SH-SY5Y (cell line): ENCODE measurements at regions not wholly inside any gene's neighbourhood (a gene's known extent, or its start where the extent isn't known, plus 50 kb on each side); places are given as distances from the start of the nearest gene placed in this dataset.

Experiments used
- GATA2 ChIP-seq: IDR thresholded peaks from 2 replicates; pipeline ENCODE4 v1.6.1; 2011; ENCODE audit warnings: mild to moderate bottlenecking, low read depth, low read length
- GATA3 ChIP-seq: IDR thresholded peaks from 2 replicates; pipeline ENCODE4 v1.6.1; 2011; ENCODE audit warnings: low read depth, mild to moderate bottlenecking, low read length, moderate library complexity

DNA sequence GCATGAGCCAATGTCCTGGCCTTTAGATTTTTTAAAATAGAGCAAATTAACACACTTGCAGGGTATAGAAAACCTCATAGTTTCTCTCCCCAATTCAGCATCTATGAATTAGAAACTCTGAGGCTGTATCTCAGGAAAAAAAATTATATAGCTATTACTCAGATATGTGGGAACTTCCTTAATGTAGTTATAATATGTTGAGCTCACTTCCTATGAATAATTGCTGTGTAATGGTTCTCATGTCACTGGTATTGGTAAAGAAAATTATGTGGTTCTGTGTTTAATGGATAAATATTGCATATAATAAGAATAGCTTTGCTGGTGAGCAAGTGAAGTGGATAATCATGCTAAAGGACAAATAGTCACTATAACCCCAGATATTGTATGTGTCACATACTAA, 2019.8 kb downstream of the NCAM2 start:
- TF ChIP-seq GATA3, result no peak
- TF ChIP-seq GATA2, result no peak

GRCh38 chr21:23020969-23021368, 2022.8 kb downstream of the NCAM2 start:
- TF ChIP-seq GATA2, result no peak
- TF ChIP-seq GATA3, result no peak

DNA sequence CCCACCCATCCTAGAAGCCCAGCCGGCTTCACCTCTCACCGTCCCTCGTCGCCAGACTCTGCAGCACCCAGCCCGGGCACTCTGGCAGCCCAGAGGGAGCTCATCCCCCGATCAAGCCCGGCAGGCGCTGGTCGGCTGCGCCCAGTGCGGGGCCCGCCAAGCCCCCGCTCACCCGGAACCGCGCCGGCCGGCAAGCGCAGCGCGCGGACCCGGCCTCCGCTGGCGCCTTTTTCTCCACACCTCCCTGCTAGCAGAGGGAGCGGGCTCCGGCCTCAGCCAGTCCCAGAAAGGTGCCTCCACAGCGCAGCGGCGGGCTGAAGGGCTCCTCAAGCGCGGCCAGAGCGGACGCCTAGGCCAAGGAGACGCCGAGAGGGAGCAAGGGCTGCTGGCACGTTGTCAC, 2023.3 kb downstream of the NCAM2 start:
- TF ChIP-seq GATA2, result no peak
- no peak for TF ChIP-seq GATA3

- TF ChIP-seq GATA2 (no peak), GATA3 (no peak)
These were observed 2028.7 kb downstream of the NCAM2 start for GRCh38 chr21:23026878-23027277.

GRCh38 chr21:23039846-23040245, 2041.6 kb downstream of the NCAM2 start:
- TF ChIP-seq GATA3 (no peak), GATA2 (no peak)

GRCh38 chr21:23045955-23046354, 2047.7 kb downstream of the NCAM2 start:
- no peak for TF ChIP-seq GATA2
- no peak for TF ChIP-seq GATA3

DNA sequence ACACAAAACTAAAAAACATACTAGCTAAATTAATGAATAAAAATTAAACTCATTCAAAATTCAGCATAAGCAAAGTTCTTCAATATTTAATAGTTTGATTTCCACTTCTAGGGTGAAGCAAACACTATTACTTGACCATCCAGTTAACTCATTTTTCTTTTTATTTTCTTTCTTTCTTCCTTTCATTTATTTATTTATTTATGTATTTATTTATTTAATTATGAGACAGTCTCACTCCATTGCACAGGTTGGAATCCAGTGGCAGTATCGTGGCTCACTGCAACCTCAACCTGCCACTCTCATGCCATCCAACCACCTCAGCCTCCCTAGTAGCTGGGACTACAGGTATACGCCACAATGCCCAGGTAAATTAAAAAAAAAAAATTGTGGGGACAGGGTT, 2069.5 kb downstream of the NCAM2 start:
- no peak for TF ChIP-seq GATA3
- no peak for TF ChIP-seq GATA2

DNA sequence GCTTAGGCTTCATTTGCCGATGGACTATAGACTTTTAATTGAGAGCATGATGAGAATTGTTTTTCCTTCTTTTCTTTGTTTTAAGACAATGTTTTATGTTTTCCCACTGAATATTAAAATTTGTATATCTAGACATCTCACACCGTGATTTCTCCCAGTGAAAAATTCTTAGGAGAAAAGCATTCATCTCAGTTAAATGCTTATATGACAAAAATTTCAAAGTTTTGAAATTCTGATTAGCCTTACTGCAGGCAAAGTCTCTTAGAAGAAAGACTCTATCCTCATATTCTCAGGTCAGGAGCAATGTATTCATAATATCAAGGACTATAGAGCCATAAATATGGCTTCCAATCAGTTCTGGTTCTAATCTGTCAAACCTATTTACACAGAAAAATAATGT, 2085.0 kb downstream of the NCAM2 start:
- TF ChIP-seq GATA2, result no peak
- no peak for TF ChIP-seq GATA3

DNA sequence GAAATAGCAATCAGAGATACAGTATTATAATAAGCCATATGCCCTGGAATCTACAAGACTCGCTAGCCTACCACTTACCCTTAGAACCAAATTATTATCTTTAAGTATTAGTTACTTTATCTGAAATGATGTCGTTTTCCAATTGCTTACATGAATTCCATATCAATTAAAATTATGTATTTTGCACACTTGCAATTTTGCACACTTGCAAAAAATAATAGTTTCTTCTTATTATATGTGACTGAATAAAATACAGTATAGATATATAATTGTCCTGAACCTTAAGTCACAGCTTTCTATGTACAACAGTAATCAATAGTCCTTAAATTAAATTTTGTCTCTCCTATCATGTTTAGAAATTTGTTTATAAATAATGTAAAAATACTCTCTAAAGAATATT, 2095.1 kb downstream of the NCAM2 start:
- TF ChIP-seq GATA2 (no peak), GATA3 (no peak)

DNA sequence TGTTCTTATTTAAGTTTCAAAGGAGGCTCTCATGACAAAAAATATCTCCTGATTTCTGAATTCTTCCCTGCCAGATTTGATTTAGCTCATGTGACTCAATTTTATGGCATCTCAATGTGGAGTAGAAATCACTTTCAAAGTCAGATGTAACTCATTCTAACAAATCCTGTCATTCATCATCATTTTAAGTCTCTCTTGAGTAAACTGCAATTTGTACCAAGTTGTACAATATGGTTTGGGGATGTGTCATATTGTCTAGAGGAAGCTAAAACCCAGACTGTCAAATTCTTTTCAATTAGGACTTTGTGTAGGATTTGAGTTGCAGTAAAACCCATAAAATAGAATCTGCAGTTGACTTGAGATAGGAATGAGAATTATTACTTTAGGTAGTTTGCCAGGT, 2101.0 kb downstream of the NCAM2 start:
- no peak for TF ChIP-seq GATA3
- TF ChIP-seq GATA2, result no peak

DNA sequence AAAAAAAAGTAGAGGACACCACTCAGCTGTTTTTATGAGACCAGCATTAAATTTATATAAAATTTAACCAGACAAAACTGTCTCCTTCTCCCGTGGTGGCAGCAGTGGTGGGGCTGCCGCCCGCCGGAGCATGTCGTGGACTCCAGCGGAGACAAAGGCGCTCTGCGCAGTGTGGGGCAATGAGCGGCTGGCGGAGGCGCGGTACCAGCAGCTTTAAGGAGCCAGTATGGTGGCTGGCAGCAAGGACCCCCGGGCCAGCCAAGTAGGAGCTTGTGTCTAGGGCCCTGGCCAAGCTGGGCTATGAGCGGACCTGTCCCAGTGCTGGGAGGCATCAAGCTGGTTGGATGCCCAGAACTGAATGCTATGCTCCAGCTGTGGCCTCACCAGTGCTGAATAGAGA, 2102.9 kb downstream of the NCAM2 start:
- no peak for TF ChIP-seq GATA2

DNA sequence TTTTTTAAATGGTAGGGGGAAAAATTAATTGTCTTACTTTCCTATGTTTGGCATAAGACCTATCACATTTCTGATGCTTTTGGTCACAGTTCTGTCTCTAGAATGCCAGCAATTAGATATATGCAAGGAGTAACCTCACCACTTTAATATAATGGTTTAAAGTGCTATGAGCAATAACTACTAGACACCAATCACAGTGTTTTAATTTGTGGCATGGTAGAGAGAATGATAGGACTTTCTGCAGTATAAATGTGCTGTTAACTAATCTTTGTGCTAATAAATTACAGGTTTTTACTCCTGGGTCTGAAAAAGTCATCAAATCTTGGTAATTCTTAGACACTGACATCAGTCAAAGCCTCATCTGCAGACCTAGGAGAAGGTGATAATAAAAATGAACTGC, 2110.3 kb downstream of the NCAM2 start:
- no peak for TF ChIP-seq GATA2
- TF ChIP-seq GATA3, result no peak

DNA sequence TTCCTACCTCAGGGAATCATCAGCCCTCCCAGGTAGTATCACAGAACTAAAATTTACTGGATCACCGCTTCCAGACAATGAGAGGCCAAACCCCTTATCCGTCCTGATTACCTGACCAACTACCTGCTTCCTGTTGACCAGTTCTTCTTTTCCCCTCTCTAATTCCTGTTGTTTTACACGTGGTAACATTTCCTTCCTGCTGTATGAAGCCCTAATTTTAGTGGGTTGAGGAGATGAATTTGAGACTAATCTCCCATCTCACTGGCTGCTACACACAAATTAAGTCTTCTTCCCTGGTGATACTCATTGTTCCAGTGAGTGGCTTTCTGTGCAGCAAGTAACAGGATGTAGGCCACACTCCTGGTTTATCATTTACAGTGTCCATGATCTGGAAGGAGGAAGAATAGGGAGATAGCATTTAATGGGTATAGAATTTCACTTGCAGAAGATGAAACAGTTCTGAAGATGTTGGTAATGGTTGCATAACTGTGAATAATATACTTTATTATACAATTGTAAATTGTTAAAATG, 2112.9 kb downstream of the NCAM2 start:
- TF ChIP-seq GATA3, result no peak
- no peak for TF ChIP-seq GATA2

GRCh38 chr21:23119491-23119890, 2121.3 kb downstream of the NCAM2 start:
- TF ChIP-seq GATA2 (no peak), GATA3 (no peak)

- TF ChIP-seq GATA3 (no peak), GATA2 (no peak)
These were observed 2129.8 kb downstream of the NCAM2 start for GRCh38 chr21:23127973-23128372.

- TF ChIP-seq GATA2 (no peak), GATA3 (no peak)
These were observed 2132.1 kb downstream of the NCAM2 start for GRCh38 chr21:23130308-23130707.

DNA sequence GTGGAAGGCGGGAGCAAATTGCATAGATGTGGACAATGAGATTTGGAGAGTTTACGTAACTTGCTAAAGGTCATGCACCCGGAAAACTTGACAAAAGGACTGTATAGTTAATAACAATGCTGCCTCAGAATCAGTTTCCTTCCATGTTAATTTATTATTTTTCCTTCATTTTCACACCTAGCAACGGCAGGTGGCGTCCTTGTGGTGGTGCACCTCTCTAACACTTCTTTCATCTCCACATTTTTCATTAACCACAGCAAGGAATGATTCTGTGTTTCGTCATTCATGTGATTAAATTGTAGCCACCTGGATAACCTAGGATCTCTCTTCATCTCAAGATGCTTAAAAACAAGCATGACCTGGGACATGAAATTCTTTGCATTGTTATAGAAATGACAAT, 2133.0 kb downstream of the NCAM2 start:
- TF ChIP-seq GATA3 (no peak), GATA2 (no peak)
